Fibroblast of lung (primary cell): ENCODE measurements at regions not wholly inside any gene's neighbourhood (a gene's known extent, or its start where the extent isn't known, plus 50 kb on each side); places are given as distances from the start of the nearest gene placed in this dataset.
"Not testable (repeated sequence)": the region's sequence is repeated elsewhere in the genome, so short reads cannot be mapped to it uniquely, and the experiment has no call there.

Source experiments
- CTCF ChIP-seq, 2 donors: IDR thresholded peaks in 1 of 2; conservative IDR thresholded peaks in 1 of 2; 1 replicate in 1 of 2; 2 replicates in 1 of 2; pipeline ENCODE4 v1.5.1; 2011 to 2012; ENCODE audit warnings: low read length in 2 of 2, control low read depth in 1 of 2, inconsistent platforms in 1 of 2, low read depth in 1 of 2, mild to moderate bottlenecking in 1 of 2
- EZH2 ChIP-seq: IDR thresholded peaks from 2 replicates; pipeline ENCODE4 v1.5.1; 2012; ENCODE audit warnings: low read length, control low read depth, mild to moderate bottlenecking; ENCODE audit errors: missing control alignments

GRCh38 chr16:18077910-18078309 is 258.6 kb downstream of the NPIPA8 start:
- not testable (repeated sequence) for TF ChIP-seq CTCF (conservative IDR thresholded peaks at IDR 0.05 in 1 of 2, IDR thresholded peaks at IDR 0.05 in 1 of 2; ENCODE audit: low read depth in 1 of 2, low read length in 2 of 2); EZH2
